Sigmoid colon (tissue), 4 donors: ENCODE measurements at regions not wholly inside any gene's neighbourhood (a gene's known extent, or its start where the extent isn't known, plus 50 kb on each side); places are given as distances from the start of the nearest gene placed in this dataset.

ENCODE experiments used
- EP300 ChIP-seq, 4 donors: sonication (generic); formaldehyde crosslinking; IDR thresholded peaks; one replicate each; pipeline ENCODE4 v1.6.1; 2017; ENCODE audit warnings: antibody characterized with exemption in 4 of 4
- POLR2AphosphoS5 ChIP-seq, 4 donors: sonication (generic); formaldehyde crosslinking; IDR thresholded peaks; one replicate each; pipeline ENCODE4 v1.6.1; 2017; ENCODE audit warnings: antibody characterized with exemption in 4 of 4
- TF ChIP-seq, protein P1 (sequence below), 4 experiments: fragments of 450-650 bp in 3 of 4; fragments of 200-600 bp in 1 of 4; IDR thresholded peaks; one replicate each; pipeline ENCODE4 v1.5.1; 2016 to 2019; ENCODE audit warnings: antibody characterized with exemption in 4 of 4, mild to moderate bottlenecking in 3 of 4, moderate library complexity in 2 of 4

DNA sequence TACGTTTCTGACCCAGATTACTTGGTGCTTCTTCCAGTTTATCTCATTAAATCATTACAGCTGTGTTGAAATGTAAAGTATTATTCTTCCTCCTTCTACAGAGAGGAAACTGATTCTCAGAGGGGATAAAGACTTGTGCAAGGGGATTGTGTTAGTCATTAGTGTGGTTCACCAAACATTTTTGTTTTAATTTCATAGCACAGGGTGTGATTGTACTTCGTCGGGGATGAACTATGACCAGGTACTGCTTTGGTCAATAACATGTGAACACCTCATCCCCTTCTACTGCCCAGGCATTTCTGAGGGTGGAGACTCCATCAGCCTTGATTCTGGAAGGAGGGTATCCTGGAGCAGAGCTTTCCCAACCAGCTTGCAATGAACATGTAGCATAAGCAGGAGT, 120.2 kb upstream of the ALX4 start:
- TF ChIP-seq, protein P1, sequence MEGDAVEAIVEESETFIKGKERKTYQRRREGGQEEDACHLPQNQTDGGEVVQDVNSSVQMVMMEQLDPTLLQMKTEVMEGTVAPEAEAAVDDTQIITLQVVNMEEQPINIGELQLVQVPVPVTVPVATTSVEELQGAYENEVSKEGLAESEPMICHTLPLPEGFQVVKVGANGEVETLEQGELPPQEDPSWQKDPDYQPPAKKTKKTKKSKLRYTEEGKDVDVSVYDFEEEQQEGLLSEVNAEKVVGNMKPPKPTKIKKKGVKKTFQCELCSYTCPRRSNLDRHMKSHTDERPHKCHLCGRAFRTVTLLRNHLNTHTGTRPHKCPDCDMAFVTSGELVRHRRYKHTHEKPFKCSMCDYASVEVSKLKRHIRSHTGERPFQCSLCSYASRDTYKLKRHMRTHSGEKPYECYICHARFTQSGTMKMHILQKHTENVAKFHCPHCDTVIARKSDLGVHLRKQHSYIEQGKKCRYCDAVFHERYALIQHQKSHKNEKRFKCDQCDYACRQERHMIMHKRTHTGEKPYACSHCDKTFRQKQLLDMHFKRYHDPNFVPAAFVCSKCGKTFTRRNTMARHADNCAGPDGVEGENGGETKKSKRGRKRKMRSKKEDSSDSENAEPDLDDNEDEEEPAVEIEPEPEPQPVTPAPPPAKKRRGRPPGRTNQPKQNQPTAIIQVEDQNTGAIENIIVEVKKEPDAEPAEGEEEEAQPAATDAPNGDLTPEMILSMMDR (IDR thresholded peaks at IDR 0.05) = no peak
- TF ChIP-seq POLR2AphosphoS5 (IDR thresholded peaks at IDR 0.05) (no peak), EP300 (IDR thresholded peaks at IDR 0.05) (no peak)
